GM23248 (cell line): ENCODE measurements at regions not wholly inside any gene's neighbourhood (a gene's known extent, or its start where the extent isn't known, plus 50 kb on each side); places are given as distances from the start of the nearest gene placed in this dataset.
A peak's percentile ranks its signal among the peaks of the same experiment; 100 is the strongest.

ENCODE experiments used
- DNase-seq: peaks from one replicate; pipeline ENCODE4 v3.0.0-alpha.2; 2015
- H2AFZ ChIP-seq: fragments of 200-600 bp; sonication (generic); 2 replicates; pipeline ENCODE4 v1.6.1; 2016; ENCODE audit warnings: antibody characterized with exemption
- H3F3A ChIP-seq: fragments of 200-600 bp; sonication (generic); 2 replicates; pipeline ENCODE4 v1.6.1; 2016; ENCODE audit warnings: mild to moderate bottlenecking, antibody characterized with exemption, mixed run types; ENCODE audit not compliant: insufficient read depth
- H3K27ac ChIP-seq: fragments of 200-600 bp; sonication (generic); 2 replicates; pipeline ENCODE4 v1.5.1; 2016; ENCODE audit warnings: mild to moderate bottlenecking
- H3K27me3 ChIP-seq: fragments of 200-600 bp; sonication (generic); replicated peaks from 2 replicates; pipeline ENCODE4 v1.6.1; 2016; ENCODE audit warnings: mild to moderate bottlenecking; ENCODE audit not compliant: insufficient read depth
- H3K36me3 ChIP-seq: fragments of 200-600 bp; sonication (generic); 2 replicates; pipeline ENCODE4 v1.6.1; 2016; ENCODE audit warnings: low read depth, mild to moderate bottlenecking
- H3K4me1 ChIP-seq: fragments of 200-600 bp; sonication (generic); 2 replicates; pipeline ENCODE4 v1.6.1; 2016; ENCODE audit warnings: mild to moderate bottlenecking; ENCODE audit not compliant: insufficient read depth
- H3K4me2 ChIP-seq: fragments of 200-600 bp; sonication (generic); one replicate; pipeline ENCODE4 v1.6.1; 2016; ENCODE audit warnings: mild to moderate bottlenecking; ENCODE audit not compliant: unreplicated experiment
- H3K4me3 ChIP-seq: fragments of 200-600 bp; sonication (generic); 2 replicates; pipeline ENCODE4 v1.5.1; 2016; ENCODE audit warnings: mild to moderate bottlenecking
- H3K79me2 ChIP-seq: fragments of 200-600 bp; sonication (generic); 2 replicates; pipeline ENCODE4 v1.6.1; 2016; ENCODE audit warnings: mild to moderate bottlenecking; ENCODE audit not compliant: insufficient read depth
- H3K9ac ChIP-seq: fragments of 200-600 bp; sonication (generic); 2 replicates; pipeline ENCODE4 v1.6.1; 2016; ENCODE audit warnings: mild to moderate bottlenecking
- H3K9me2 ChIP-seq: fragments of 200-600 bp; sonication (generic); 2 replicates; pipeline ENCODE4 v1.6.1; 2016; ENCODE audit warnings: mixed run types, mild to moderate bottlenecking, moderate library complexity; ENCODE audit not compliant: insufficient read depth
- H3K9me3 ChIP-seq: fragments of 200-600 bp; sonication (generic); one replicate; pipeline ENCODE4 v1.6.1; 2017; ENCODE audit warnings: low read depth
- H4K20me1 ChIP-seq: fragments of 200-600 bp; sonication (generic); 2 replicates; pipeline ENCODE4 v1.6.0; 2016; ENCODE audit not compliant: insufficient read depth
- EZH2 ChIP-seq: fragments of 200-600 bp; sonication (generic); IDR thresholded peaks from 2 replicates; pipeline ENCODE4 v1.6.1; 2018; ENCODE audit warnings: antibody characterized with exemption, mild to moderate bottlenecking; ENCODE audit not compliant: insufficient read depth, poor library complexity, severe bottlenecking
- EZH2phosphoT487 ChIP-seq: fragments of 200-600 bp; sonication (generic); IDR thresholded peaks from 2 replicates; pipeline ENCODE4 v1.6.1; 2018; ENCODE audit warnings: antibody characterized with exemption, moderate library complexity, mild to moderate bottlenecking, low read depth; ENCODE audit not compliant: insufficient read depth
- WGBS, 2 experiments: methylation state at CpG; one replicate each; pipeline ENCODE4 v1.1.6; 2015 to 2017; ENCODE audit warnings: low lambda C conversion rate in 2 of 2, low coverage in 1 of 2; ENCODE audit errors: missing lambda C conversion rate in 2 of 2; 5-methylcytosine and 5-hydroxymethylcytosine counted together
- in situ Hi-C: fragments of 300-500 bp; cut with MboI; formaldehyde crosslinking; loops from 2 replicates; pipeline ENCODE4 v1.15.0; 2020

DNA sequence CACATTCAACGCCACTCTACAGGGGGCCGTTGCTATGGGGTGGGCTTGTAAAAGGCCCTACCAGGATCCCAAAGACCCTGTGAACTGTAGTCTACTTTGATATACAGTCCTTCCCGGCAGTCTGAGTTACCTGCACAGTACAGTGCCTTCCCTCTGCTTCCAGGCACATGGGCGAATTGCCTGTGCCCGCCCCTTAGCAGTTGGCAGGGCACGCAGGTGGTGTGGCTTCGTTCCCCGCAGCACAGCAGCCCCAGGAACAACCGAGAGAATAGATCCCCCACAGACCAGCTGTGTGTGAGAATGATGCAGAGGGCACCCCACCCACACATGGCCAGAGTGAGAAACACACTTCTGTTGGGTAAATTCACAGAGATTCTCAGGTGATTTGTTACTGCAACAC, 60.6 kb downstream of the MRPL57 start:
- no peaks in the 10 kb centered on the region for H3K9me2 ChIP-seq
- WGBS, 2 experiments, result 78 to 79% methylated on average over 9 of the region's 9 CpGs
- H3K27me3 ChIP-seq, result no peaks in the 10 kb centered on the region; the same call in 1 of the 2 replicates
- in situ Hi-C loops, result no loop called here
- no peak for TF ChIP-seq EZH2phosphoT487
- TF ChIP-seq EZH2, result no peak
- H3K36me3 ChIP-seq, result no peaks in the 10 kb centered on the region
- H4K20me1 ChIP-seq, result no peaks in the 10 kb centered on the region
- H3K27ac ChIP-seq, result no peak overlapping the region
- peaks cover 12% of the 10 kb centered on the region for H3F3A ChIP-seq
- H3K9ac ChIP-seq, result no peak overlapping the region
- no peak overlapping the region for H3K4me2 ChIP-seq
- no peak overlapping the region for H3K4me3 ChIP-seq
- H2AFZ ChIP-seq, result no peak overlapping the region
- H3K4me1 ChIP-seq, result no peaks in the 10 kb centered on the region
- H3K79me2 ChIP-seq, result no peaks in the 10 kb centered on the region
- H3K9me3 ChIP-seq, result no peaks in the 10 kb centered on the region
- DNase-seq, result no peak

DNA sequence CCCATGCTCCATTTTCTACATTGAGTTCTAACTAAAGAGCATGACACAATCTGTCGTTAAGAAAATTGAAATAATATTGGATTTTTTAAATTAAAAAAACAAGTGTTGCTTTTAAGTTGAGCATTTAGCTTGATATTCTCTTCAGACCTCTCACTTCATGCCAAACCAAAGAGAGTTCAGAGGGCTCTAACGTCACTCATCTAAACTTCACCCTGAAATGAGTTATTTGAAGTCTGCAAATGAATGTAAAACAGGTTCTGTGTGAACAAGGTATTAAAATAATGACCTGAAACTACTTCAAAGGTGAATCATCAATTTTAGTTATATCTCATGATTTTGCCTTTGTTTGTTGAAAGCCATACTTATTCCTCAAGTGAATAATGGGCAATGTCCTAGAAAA, 61.8 kb downstream of the MRPL57 start:
- 53 to 61% methylated on average over 2 of the region's 2 CpGs for WGBS, 2 experiments
- Histone ChIP-seq H3K9me3 (no peaks in the 10 kb centered on the region), H4K20me1 (no peaks in the 10 kb centered on the region), H3K4me1 (no peaks in the 10 kb centered on the region), H3K27me3 (no peaks in the 10 kb centered on the region; the same call in 1 of the 2 replicates), H3F3A (peaks cover 12% of the 10 kb centered on the region), H3K9me2 (no peaks in the 10 kb centered on the region), H3K27ac (no peak overlapping the region), H2AFZ (no peak overlapping the region), H3K9ac (no peak overlapping the region), H3K4me2 (no peak overlapping the region), H3K79me2 (no peaks in the 10 kb centered on the region), H3K4me3 (no peak overlapping the region), H3K36me3 (no peaks in the 10 kb centered on the region)
- no peak for DNase-seq
- in situ Hi-C loops, result no loop called here
- TF ChIP-seq EZH2 (no peak), EZH2phosphoT487 (no peak)

DNA sequence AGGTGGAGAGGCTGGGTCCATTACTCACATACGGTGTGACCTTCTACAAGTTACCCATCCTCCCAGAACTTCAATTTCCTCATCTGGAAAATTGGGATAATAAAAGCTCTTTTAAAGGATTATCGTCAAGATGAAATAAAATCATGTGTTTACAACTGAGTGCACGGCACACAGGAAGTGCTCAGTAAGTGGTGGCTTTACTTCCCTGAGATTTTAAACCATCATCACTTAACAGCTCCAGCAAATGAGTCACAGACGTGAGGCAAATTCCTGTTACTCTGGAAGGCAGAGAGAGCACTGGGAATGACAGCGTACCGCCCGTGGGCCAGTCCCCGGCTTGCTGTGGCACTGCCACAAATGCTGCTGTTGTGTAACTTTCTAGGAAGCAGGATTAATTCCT, 64.1 kb downstream of the MRPL57 start:
- peak; percentile 87 for DNase-seq
- in situ Hi-C loops, result no loop called here
- 3 to 5% methylated on average over 8 of the region's 8 CpGs for WGBS, 2 experiments
- Histone ChIP-seq H3K9ac (peak overlapping the region; percentile 63), H2AFZ (peak overlapping the region; percentile 90), H3K4me3 (peak overlapping the region; percentile 59), H3K79me2 (no peaks in the 10 kb centered on the region), H3F3A (peaks cover 12% of the 10 kb centered on the region), H3K9me3 (no peaks in the 10 kb centered on the region), H4K20me1 (no peaks in the 10 kb centered on the region), H3K36me3 (no peaks in the 10 kb centered on the region), H3K9me2 (no peaks in the 10 kb centered on the region), H3K27ac (peak overlapping the region; percentile 65), H3K4me2 (peak overlapping the region; percentile 65), H3K4me1 (no peaks in the 10 kb centered on the region), H3K27me3 (no peaks in the 10 kb centered on the region)
- TF ChIP-seq EZH2, result no peak
- no peak for TF ChIP-seq EZH2phosphoT487

DNA sequence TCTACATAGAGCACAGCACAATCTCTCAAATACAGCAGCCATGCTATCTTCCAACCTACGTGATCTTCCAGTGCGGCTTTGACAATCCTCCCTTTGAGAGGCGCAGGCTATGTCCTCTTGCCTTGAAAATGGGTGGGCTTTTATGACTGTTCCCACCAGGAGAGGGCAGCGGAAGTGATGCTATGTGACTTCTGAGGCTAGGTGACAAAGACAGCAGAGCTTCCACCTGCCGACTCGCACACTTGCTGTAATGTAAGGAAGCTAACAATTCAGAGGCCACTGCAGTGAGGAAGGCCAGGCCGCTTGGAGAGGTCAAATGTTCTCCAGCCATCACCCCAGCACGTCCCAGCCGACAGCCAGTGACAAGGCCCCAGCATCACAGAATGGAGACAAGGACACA, 65.8 kb downstream of the MRPL57 start:
- Histone ChIP-seq H3K9ac (no peak overlapping the region), H3F3A (peaks cover 12% of the 10 kb centered on the region), H3K36me3 (no peaks in the 10 kb centered on the region), H3K9me2 (no peaks in the 10 kb centered on the region), H3K27ac (no peak overlapping the region), H3K4me1 (no peaks in the 10 kb centered on the region), H3K9me3 (no peaks in the 10 kb centered on the region), H3K79me2 (no peaks in the 10 kb centered on the region), H3K4me3 (no peak overlapping the region), H2AFZ (no peak overlapping the region), H4K20me1 (no peaks in the 10 kb centered on the region), H3K4me2 (no peak overlapping the region), H3K27me3 (0 out of 2 replicates have a peak, but pooled peaks cover 3% of the 10 kb centered on the region)
- in situ Hi-C loops, result no loop called here
- no peak for DNase-seq
- 91 to 94% methylated on average over 9 of the region's 9 CpGs for WGBS, 2 experiments
- TF ChIP-seq EZH2 (no peak), EZH2phosphoT487 (no peak)
